Lower lobe of right lung (tissue), 2 donors: ENCODE measurements at regions not wholly inside any gene's neighbourhood (a gene's known extent, or its start where the extent isn't known, plus 50 kb on each side); places are given as distances from the start of the nearest gene placed in this dataset.

ENCODE experiments used
- ATAC-seq, 2 donors: fragments of 200-7000 bp; cut with Tn5 transposase; one replicate each; pipeline ENCODE4 v1.9.1; 2020 to 2022; ENCODE audit warnings: mild to moderate bottlenecking in 2 of 2, moderate library complexity in 2 of 2
- DNase-seq: peaks from one replicate; pipeline ENCODE4 v3.0.0-alpha.2; 2020
- H3K27ac ChIP-seq: fragments of 200-600 bp; one replicate; pipeline ENCODE4 v1.8.0; 2022
- H3K27me3 ChIP-seq: fragments of 200-600 bp; one replicate; pipeline ENCODE4 v1.8.0; 2022; ENCODE audit warnings: low read depth
- H3K36me3 ChIP-seq: fragments of 200-600 bp; one replicate; pipeline ENCODE4 v1.8.0; 2022; ENCODE audit warnings: mild to moderate bottlenecking
- H3K4me1 ChIP-seq: fragments of 200-600 bp; one replicate; pipeline ENCODE4 v1.8.0; 2022
- H3K4me3 ChIP-seq: fragments of 200-600 bp; one replicate; pipeline ENCODE4 v1.8.0; 2022; ENCODE audit warnings: mild to moderate bottlenecking
- H3K9me3 ChIP-seq: fragments of 200-600 bp; one replicate; pipeline ENCODE4 v1.8.0; 2022
- intact Hi-C: fragments of 100-400 bp; cut with DNase I; formaldehyde crosslinking; loops from one replicate; pipeline ENCODE4 v1.11.0; 2022
- TF ChIP-seq, protein P1 (sequence below): fragments of 200-600 bp; IDR thresholded peaks from one replicate; pipeline ENCODE4 v1.8.0; 2022; ENCODE audit warnings: antibody characterized with exemption, mild to moderate bottlenecking
- donor health status: DM: no; HTN: yes; CAD: no; lungs with severe emphysema.

DNA sequence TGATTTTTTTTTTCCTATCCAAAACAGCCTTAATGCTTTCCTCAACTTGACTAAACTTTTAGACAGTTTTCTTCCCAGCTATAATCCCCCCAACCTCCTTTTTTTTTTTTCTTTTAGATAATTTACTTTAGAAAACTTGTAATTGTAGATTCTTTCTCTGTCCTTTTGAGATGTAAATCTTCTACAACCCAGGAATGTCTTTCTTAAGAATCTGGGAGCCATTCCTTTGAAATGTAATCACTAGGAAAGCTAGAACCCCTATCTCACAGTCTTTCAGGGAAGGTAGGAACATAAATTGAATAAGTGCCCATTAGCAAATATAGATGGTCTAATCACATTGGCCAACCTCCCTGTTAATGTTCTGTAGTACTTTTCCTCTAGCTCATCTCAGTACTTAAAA lies 285.4 kb downstream of the NUP35 start:
- ATAC-seq (no peak), DNase-seq (no peak)
- Histone ChIP-seq H3K36me3 (no peaks in the 10 kb centered on the region), H3K27ac (no peak overlapping the region), H3K4me1 (no peaks in the 10 kb centered on the region), H3K27me3 (no peaks in the 10 kb centered on the region), H3K4me3 (no peak overlapping the region), H3K9me3 (no peaks in the 10 kb centered on the region)
- intact Hi-C loops, result no loop called here
- TF ChIP-seq, protein P1, sequence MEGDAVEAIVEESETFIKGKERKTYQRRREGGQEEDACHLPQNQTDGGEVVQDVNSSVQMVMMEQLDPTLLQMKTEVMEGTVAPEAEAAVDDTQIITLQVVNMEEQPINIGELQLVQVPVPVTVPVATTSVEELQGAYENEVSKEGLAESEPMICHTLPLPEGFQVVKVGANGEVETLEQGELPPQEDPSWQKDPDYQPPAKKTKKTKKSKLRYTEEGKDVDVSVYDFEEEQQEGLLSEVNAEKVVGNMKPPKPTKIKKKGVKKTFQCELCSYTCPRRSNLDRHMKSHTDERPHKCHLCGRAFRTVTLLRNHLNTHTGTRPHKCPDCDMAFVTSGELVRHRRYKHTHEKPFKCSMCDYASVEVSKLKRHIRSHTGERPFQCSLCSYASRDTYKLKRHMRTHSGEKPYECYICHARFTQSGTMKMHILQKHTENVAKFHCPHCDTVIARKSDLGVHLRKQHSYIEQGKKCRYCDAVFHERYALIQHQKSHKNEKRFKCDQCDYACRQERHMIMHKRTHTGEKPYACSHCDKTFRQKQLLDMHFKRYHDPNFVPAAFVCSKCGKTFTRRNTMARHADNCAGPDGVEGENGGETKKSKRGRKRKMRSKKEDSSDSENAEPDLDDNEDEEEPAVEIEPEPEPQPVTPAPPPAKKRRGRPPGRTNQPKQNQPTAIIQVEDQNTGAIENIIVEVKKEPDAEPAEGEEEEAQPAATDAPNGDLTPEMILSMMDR, result no peak

GRCh38 chr2:183416753-183417152 lies 292.5 kb downstream of the NUP35 start:
- Histone ChIP-seq H3K27ac (no peak overlapping the region), H3K9me3 (no peaks in the 10 kb centered on the region), H3K4me3 (no peak overlapping the region), H3K4me1 (no peaks in the 10 kb centered on the region), H3K36me3 (no peaks in the 10 kb centered on the region), H3K27me3 (no peaks in the 10 kb centered on the region)
- TF ChIP-seq, protein P1, result no peak
- intact Hi-C loops, result no loop called here
- ATAC-seq, result no peak
- DNase-seq, result no peak

DNA sequence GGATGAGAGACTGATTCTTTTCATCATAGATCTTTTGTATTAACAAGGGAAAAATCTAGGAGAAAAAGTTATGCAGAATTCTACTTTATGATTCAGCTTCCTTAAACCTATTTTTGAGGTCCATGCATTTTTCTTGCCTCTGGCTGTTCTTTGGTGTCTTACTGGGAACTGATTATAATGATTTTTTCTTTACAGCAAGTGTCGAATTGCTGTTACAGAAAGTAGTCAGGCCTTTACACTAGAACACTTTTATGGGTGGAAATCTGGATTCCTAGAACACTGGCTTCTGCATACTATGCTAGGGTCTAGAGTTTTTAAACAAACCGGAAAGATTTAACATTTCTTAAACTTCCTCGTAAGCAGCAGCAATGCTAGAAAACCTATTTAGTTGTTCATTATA lies 302.6 kb downstream of the NUP35 start:
- Histone ChIP-seq H3K4me1 (no peaks in the 10 kb centered on the region), H3K4me3 (no peak overlapping the region), H3K27me3 (no peaks in the 10 kb centered on the region), H3K9me3 (peaks cover 13% of the 10 kb centered on the region), H3K27ac (no peak overlapping the region), H3K36me3 (no peaks in the 10 kb centered on the region)
- TF ChIP-seq, protein P1, result no peak
- intact Hi-C loops, result no loop called here
- no peak for DNase-seq
- no peak for ATAC-seq

GRCh38 chr2:183427558-183427957 lies 303.3 kb downstream of the NUP35 start:
- no peak overlapping the region for H3K4me3 ChIP-seq
- intact Hi-C loops, result no loop called here
- ATAC-seq (no peak), DNase-seq (no peak)
- H3K4me1 ChIP-seq, result no peaks in the 10 kb centered on the region
- no peaks in the 10 kb centered on the region for H3K36me3 ChIP-seq
- peaks cover 13% of the 10 kb centered on the region for H3K9me3 ChIP-seq
- H3K27me3 ChIP-seq, result no peaks in the 10 kb centered on the region
- TF ChIP-seq, protein P1, result no peak
- H3K27ac ChIP-seq, result no peak overlapping the region

DNA sequence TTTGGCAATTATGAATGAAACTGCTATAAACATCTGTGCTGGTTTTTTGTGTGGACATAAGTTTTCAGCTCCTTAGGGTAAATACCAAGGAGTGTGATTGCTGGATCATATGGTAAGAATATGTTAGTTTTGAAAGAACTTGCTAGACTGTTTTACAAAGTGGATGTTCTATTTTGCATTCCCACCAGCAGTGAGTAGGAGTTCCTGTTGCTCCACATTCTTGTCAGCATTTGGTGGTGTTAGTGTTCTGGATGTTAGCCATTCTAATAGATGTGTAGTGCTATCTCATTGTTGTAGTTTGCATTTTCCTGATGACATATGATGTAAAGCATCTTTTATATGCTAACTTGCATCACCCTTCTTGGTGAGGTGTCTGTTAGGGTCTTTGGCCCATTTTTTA lies 304.6 kb downstream of the NUP35 start:
- no peak overlapping the region for H3K4me3 ChIP-seq
- peaks cover 13% of the 10 kb centered on the region for H3K9me3 ChIP-seq
- no peak overlapping the region for H3K27ac ChIP-seq
- ATAC-seq (no peak), DNase-seq (no peak)
- no peaks in the 10 kb centered on the region for H3K27me3 ChIP-seq
- TF ChIP-seq, protein P1, result no peak
- H3K4me1 ChIP-seq, result no peaks in the 10 kb centered on the region
- intact Hi-C loops, result no loop called here
- no peaks in the 10 kb centered on the region for H3K36me3 ChIP-seq

DNA sequence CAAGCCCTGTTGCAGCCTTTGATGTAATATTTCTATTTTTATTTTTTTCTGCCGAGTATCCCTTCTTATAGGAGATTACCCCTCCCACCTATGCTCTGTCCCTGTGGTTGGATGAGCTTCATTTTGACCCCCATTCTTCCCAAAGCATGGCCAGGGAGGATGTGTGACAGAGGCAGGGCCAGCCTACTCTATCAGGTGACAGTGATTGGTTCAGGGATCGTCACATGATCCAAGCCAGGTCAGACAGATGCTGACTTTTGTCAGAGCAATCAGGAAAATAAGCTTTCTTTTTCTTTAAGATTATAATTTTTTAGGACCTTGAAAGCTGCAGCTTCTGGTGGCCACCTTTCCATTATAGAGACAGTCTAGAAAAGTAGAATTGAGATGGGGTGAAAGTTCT lies 314.3 kb downstream of the NUP35 start:
- no peaks in the 10 kb centered on the region for H3K27me3 ChIP-seq
- H3K4me3 ChIP-seq, result no peak overlapping the region
- DNase-seq, result no peak
- no peak overlapping the region for H3K27ac ChIP-seq
- H3K36me3 ChIP-seq, result no peaks in the 10 kb centered on the region
- intact Hi-C loops, result no loop called here
- H3K4me1 ChIP-seq, result no peaks in the 10 kb centered on the region
- H3K9me3 ChIP-seq, result no peaks in the 10 kb centered on the region
- ATAC-seq, result no peak
- TF ChIP-seq, protein P1, result no peak
